HG02938 (cell line): ENCODE measurements at regions not wholly inside any gene's neighbourhood (a gene's known extent, or its start where the extent isn't known, plus 50 kb on each side); places are given as distances from the start of the nearest gene placed in this dataset.

ENCODE experiments used
- ATAC-seq: cut with Tn5 transposase; IDR thresholded peaks from one replicate; pipeline ENCODE4 v1.9.1; 2021; ENCODE audit warnings: mild to moderate bottlenecking, moderate library complexity; ENCODE audit not compliant: unreplicated experiment

GRCh38 chr6:5946701-5947100 lies 60.0 kb downstream of the NRN1 start:
- ATAC-seq: no peak

GRCh38 chr6:5946181-5946580 lies 60.5 kb downstream of the NRN1 start:
- no peak for ATAC-seq

GRCh38 chr6:5943591-5943990 lies 63.1 kb downstream of the NRN1 start:
- no peak for ATAC-seq

DNA sequence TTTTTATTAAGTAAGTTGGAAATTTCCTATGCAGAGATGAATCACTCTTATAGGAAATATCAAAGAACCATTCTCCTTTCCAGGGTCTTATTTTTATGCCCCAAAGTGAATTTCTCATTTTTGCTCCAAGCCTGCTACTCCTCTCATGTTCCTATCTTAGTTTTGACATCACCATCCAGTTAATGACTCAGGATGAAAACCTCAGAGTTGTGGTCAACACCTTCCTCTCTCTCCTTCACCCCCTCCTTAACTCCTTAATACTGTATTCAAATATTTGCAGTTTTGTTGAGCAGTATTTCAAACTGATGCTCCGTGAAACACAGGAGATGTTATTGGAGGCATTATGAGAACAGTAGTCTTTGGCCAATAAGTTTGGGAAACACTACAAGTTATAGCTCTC lies 64.1 kb downstream of the NRN1 start:
- ATAC-seq: no peak

GRCh38 chr6:5941188-5941587 lies 65.5 kb downstream of the NRN1 start:
- ATAC-seq: no peak

DNA sequence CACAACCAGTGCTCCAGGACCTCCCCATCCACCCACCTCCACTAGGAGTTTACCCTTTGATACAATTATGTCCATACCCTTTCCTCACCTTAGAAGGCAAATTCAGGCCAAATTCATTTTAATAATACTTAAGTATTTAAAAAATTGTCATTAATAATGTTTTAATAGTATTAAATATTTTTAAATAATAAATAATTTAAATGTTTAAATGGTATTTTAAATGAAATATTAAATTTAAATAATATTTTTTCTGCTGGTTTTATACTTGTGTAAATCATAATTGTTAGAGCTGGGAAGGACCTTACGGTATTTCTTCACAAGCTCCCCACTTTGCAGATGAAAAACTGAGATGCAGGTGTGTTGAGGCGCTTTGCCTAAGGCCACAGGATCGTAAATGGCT lies 67.8 kb downstream of the NRN1 start:
- no peak for ATAC-seq

- no peak for ATAC-seq
Observed at GRCh38 chr6:5937936-5938706, 68.6 kb downstream of the NRN1 start.

DNA sequence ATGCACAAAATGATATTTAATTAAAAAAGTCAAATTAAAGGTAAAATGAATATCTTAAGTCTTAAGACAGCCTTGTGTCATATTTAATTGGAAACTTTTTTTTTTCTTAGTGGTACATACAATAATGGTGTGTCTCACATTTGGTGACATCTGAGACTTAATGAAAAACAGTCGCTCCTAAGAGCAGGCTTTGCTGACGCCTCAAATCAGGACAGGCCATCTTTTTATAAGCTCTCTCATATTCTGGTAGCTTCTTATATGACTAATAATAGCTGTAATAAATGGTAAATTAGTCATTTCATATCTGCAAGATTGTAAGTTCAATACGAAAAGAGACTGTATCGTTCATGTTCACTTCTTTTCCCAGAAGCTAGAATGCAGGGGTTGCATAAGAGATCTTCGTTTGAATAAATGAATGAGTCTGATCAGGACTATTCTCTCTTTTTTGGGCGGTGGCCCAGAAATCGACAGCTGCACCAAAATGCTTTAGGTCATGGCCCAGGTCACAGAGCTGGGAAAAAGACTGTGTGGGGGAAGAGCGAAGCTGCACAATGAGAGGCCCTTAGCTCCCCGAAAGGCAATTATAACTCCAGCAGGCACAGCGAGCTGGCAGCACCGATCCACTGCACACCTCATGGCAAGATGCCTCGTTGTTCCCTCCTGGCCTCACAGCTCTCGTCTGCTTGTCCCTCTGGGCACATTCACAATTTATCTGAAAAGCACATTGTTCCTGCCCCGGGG lies 69.4 kb downstream of the NRN1 start:
- no peak for ATAC-seq

DNA sequence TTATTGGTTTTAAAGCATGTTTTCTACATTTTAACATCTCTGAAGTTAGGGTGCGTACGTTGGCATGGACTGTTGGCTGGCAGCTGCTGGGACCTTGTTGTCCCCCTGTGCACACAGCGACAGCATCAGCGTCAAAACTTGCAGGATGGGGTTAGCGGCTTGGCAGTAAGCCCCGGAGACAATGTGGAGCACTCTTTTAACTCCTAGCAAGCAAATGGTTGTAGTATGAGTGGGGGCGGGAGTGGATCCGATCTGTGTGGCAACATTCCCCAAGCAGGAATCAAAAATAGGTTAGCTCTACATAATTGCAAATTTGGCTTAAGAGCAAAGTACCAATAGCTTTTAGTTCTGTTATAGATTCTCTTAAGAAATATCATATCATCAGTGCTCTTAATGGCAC lies 70.1 kb downstream of the NRN1 start:
- no peak for ATAC-seq

DNA sequence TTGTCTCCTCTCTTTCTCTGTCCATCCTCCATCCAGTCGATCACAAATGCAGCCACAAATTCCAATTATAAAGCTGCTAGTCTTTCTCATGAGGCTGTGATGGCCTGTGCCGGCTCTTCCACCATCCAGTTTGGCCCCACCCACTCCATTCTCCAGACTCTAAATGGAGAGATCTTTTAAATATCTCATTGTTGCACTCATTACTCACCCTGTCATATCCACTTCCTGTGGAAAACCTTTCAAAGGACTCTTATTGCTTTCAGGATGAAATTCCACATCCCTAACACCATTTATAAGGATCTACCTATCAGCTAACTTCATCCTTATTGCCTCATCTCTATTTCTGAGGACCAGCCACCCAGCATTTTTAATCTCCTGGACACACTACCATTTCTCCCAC lies 70.6 kb downstream of the NRN1 start:
- ATAC-seq: no peak

DNA sequence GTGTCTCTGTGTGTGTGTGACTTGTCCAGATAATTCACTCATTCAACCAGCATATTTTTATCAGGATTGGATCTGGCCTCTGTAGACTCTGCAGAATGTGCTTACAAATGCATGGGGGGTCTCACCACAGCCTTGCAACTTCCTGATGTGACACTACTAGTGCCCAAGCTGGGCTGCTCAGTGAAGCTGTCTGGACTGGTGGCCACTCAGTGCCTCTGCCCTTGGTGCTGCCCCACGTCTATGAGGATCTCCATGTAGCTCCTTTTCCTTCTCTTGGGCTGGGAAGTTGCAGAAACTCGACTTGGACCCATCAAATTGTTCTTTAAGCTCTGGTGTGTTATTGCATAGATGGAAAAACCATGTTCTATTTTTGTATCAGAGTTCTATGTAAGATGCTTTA lies 75.8 kb downstream of the NRN1 start:
- ATAC-seq: no peak

DNA sequence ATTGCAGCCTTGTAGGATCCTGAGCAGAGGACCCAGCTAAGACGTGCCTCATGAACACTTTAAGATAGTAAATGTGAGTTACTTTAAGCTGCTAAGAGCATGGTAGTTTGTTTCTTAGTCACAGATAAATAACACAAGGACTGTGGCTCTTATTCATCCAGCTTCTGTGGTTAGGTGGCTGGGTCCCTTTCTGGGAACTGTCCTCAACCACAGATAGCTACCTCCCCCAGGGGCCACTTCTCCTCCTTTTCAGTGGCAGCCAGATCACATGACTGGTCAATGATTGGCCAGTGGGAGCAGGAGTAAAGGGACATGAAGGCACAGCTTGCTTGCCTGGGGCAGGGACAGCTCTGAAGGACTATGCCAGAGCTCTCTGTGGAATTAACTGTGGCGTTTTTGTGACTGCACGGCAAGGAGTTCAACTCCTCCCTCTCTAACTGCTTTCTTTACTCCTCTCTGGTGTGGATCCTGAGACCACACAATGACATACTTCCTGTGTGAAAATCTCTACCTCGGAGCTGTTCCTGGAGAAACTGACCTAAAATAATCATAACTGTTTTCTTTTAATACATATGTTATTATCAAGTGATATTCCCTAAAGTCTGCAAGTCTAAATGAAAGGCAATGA lies 76.5 kb downstream of the NRN1 start:
- no peak for ATAC-seq

GRCh38 chr6:5923840-5924239 lies 82.9 kb downstream of the NRN1 start:
- ATAC-seq: no peak

- ATAC-seq: no peak
Observed at GRCh38 chr6:5922230-5922629, 84.5 kb downstream of the NRN1 start.

- no peak for ATAC-seq
Observed at GRCh38 chr6:5909721-5910120, 97.0 kb downstream of the NRN1 start.

DNA sequence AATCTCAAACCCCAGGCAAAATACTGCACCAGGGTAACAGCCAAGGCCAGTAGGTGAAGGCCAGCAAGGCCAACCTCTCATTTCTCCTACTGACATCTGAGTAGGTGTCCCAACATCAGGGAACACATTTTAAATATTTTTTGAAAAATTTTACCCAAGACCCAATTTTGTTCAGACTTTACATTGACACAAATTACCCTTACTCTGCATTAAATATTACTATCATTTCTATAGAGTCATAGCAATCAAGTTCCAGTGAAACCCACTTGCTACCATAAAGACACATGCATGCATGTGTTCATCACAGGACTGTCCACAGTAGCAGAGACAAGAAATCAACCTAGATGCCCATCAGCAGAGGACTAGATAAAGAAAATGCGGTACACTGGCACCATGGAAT lies 99.9 kb downstream of the NRN1 start:
- no peak for ATAC-seq

DNA sequence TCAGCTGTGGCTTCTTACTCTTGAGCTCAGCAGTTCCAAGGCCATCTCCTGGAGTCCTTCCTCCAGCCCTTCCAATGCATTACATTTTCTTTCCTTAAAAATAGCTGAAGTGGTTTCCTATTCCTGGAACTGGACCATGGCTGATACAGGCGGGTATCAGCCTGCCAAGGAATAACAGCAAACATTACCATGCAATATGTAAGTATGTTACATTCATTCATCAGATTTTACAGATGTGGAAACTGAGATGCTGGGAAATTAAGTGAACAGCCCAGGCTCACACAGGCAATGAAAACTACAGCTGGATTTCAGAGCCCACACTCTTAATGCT lies 100.4 kb downstream of the NRN1 start:
- no peak for ATAC-seq

DNA sequence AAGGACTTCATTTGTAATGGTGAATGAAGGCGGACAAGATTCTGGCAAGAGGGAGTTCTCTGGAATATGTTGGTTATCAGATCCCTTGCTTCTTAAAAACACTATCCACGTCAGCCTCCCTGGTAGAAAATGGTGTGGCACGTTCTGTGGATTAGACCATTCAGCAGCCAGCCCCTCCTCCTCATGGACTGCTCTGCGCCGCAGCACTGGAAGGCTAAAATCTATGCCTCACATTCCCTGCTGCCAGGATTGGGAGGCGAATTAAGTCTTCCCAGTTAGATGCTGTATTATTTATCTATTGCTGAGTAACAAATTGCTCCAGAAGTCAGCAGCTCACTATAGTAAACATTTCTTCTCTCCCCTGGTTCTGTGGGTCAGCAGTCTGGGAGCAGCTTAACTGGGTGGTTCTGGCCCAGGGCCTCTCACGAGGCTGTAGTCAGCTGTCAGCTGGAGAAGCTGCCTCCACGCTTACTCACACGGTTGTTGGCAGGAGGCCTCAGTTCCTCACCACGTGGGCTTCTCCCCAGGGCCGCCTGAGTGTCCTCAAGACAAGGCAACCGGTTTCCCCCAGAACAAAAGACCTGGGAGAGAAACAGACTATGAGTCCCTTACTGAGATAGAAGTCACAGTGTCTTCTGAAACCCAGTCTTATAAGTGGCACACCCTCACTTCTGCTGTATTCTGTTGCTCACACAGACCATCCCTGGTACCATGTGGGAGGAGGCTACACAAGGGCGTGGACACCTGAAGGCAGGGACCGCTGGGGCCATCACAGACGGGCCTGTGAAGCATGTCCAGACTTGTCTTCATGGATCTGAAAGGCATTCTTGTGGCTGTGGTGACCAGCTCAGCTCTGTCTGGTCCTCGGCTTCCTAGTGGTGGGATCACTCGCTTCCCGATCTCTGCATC lies 101.0 kb downstream of the NRN1 start:
- no peak for ATAC-seq

- ATAC-seq: no peak
Observed at GRCh38 chr6:5904532-5904931, 102.2 kb downstream of the NRN1 start.

GRCh38 chr6:5899216-5900045 lies 107.3 kb downstream of the NRN1 start:
- no peak for ATAC-seq
